Fibroblast of the aortic adventitia (primary cell): ENCODE measurements at regions not wholly inside any gene's neighbourhood (a gene's known extent, or its start where the extent isn't known, plus 50 kb on each side); places are given as distances from the start of the nearest gene placed in this dataset.

Experiments
- DNase-seq: peaks from one replicate; pipeline ENCODE4 v3.0.0-alpha.2; 2010; ENCODE audit warnings: low read depth
- H3K4me3 ChIP-seq: 2 replicates; pipeline ENCODE4 v1.5.1; 2011; ENCODE audit warnings: low read depth, mild to moderate bottlenecking, control low read depth, low read length, moderate library complexity
- CTCF ChIP-seq: IDR thresholded peaks from 2 replicates; pipeline ENCODE4 v1.5.1; 2011; ENCODE audit warnings: mild to moderate bottlenecking, low read length, control low read depth, inconsistent platforms; ENCODE audit not compliant: insufficient read depth

GRCh38 chr5:105288946-105289345 lies 1726.4 kb upstream of the NUDT12 start:
- no peak for TF ChIP-seq CTCF
- DNase-seq = no peak
- no peak overlapping the region for H3K4me3 ChIP-seq

- DNase-seq = no peak
- TF ChIP-seq CTCF = no peak
- H3K4me3 ChIP-seq = no peak overlapping the region
Measured at GRCh38 chr5:105283134-105283533, 1720.5 kb upstream of the NUDT12 start.

GRCh38 chr5:105274079-105274478 lies 1711.5 kb upstream of the NUDT12 start:
- H3K4me3 ChIP-seq = no peak overlapping the region
- no peak for TF ChIP-seq CTCF
- DNase-seq = no peak

- no peak overlapping the region for H3K4me3 ChIP-seq
- no peak for TF ChIP-seq CTCF
- no peak for DNase-seq
Measured at GRCh38 chr5:105263515-105263914, 1700.9 kb upstream of the NUDT12 start.

GRCh38 chr5:105259581-105260217 lies 1697.1 kb upstream of the NUDT12 start:
- H3K4me3 ChIP-seq = no peak overlapping the region
- TF ChIP-seq CTCF = no peak
- DNase-seq = no peak

GRCh38 chr5:105238561-105238960 lies 1676.0 kb upstream of the NUDT12 start:
- H3K4me3 ChIP-seq = no peak overlapping the region
- no peak for DNase-seq
- no peak for TF ChIP-seq CTCF
